Endometrial microvascular endothelial cells (primary cell): ENCODE measurements at regions not wholly inside any gene's neighbourhood (a gene's known extent, or its start where the extent isn't known, plus 50 kb on each side); places are given as distances from the start of the nearest gene placed in this dataset.

ENCODE experiments used
- in situ Hi-C: cut with HindIII; loops from 2 replicates; pipeline ENCODE4 v1.10.0; 2017; ENCODE audit warnings: low sequenced_read_pairs, low pct_unique_long_range_greater_than_20kb; ENCODE audit errors: inconsistent ontology term

DNA sequence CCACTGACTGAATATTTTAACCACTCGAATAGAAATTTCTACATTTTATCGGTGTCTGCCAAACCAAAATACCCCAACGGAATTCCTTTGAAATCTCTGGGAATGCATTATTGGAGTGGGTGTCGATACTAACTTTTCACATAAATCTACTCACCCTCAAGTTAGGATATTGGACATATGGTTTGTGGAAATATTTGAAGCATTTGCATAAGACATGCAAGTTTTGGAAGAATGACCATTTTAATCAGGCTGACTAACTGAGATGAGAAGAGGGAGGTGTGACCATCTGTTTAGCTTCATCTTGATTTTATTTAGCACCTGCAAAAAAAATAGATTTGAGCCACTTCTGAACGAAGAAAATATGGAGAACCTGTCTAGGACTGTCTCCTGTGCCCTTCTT lies 61.2 kb downstream of the KLF6 start:
- in situ Hi-C loops = no loop called here

DNA sequence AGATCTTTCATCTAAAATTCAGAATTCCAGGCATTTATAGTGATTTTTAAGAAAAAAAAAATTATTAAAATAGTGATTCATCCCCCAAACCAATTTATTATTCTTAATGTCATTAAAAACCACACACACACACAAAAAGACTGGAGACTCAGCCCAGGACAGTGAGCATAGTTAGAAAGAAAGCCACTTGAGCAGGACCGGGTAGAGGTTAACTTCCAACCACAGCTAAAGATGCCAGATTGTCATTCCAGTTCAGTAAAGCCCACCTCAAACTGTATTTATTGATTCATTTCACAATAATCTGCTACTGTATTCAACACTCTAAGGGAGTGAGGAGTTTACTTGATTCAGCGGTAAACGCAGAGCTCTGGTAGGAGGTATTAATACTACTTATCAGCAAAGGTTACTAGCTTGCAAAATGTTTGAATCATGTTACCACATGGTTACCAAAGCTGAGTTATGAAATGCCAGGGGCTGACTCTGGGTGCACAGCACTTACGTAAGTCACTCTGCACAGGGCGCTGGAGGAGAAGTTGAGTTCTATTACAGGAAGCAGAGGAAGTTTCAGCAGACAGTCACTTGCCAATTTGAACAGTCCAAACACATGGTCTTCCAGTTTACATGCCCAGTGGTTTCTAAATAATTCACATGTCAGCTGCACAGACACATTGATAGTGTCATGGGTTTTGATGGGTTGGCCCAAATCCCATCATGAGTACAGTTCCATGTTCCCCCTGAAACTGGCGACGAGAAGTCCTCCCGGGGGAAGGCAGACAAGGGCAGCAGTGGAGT lies 64.6 kb downstream of the KLF6 start:
- in situ Hi-C loops = no loop called here

DNA sequence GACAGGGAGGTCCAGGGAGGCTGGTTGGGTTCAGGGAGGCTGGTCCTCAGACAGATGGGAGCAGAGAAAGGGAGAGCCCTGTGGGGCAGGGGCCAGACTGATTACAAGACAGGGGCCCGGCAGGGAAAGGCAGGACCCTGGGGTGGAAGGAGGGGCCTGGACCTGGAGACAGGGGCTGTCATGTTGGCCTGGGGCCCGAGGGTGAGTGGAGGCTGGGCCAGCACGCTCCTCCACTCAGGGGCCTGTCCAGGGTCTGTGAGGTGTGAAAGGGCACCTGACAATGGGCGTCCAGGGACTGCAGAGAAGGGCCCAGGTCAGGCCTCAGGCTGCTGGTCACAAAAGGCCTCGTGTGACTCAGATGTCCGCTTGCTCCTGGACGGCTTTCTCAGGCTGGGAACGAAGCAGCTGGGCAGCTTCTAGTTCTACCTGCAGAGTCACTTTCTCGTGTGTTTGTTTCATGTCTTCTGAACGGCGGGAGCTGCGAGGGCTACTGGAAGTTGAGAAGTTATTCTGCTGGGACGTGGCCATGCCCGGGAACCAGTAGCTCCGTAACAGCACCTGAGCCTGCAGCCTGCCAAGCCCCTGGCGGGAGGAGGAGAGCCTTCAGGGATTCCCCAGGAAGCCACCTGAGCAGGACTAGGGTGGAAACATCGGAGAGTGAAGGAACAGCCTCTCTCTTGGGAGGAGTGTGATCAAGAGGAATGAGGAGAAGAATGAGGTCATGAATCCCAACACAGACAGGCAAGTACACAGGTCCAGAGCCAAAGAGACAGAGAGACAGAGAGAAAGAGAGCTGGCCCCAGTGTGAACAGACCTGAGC lies 65.8 kb downstream of the KLF6 start:
- in situ Hi-C loops = no loop called here

DNA sequence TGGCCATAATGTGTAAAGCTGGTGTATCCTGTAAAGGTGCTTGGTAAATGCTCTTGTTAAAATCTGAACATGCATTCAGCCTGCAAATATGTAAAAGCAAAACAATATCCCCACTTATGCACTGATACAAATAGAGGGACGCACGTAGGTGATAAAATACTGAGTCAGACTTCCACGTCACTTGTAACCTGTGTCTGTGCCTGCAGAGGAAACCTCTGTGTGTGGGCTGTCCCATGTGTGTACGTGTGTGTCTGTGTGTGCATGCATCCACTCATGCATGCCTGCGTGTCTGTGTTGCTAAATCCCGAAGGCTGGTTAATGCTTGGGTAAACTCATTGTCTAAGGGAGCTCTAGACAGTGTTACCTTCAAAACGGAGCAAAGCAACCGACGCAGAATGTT lies 68.9 kb downstream of the KLF6 start:
- in situ Hi-C loops = no loop called here

DNA sequence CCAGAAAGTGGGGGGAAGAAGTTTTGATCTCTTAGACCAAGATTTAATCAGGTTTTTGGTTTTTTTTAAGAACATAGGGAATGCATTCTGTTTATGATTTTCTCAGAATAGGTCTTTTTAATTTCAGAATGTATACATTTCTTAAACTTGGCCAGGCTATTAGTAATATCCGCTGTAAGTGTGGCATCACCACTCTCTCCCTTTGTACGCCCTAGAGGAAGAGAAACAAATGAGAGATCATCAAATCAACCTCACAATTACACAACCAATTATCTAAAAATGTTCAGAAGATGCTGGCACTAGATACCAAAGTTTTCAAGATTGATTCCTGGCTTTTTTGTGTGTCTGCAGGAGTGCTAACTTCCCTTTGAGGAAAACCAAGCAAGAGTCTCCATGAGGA lies 70.0 kb downstream of the KLF6 start:
- in situ Hi-C loops = no loop called here

DNA sequence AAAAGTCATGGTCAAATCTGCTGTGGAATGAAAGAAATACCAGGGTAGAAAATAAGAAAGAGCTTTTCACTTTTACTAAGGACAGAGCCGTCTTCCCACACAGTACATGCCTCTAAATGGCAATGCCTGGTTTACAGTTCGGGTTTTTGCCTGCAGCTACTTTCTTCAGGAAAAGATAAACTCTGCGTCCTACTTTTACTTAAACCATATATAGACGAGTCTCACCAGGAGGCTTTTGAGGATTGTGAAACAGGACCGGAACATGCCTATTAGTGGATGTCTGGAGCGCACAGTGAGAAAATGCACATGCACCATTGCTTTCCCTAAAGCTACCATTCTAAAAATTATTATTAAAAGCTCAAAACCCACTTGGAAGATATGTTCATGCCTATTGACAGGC lies 70.5 kb downstream of the KLF6 start:
- in situ Hi-C loops = no loop called here

DNA sequence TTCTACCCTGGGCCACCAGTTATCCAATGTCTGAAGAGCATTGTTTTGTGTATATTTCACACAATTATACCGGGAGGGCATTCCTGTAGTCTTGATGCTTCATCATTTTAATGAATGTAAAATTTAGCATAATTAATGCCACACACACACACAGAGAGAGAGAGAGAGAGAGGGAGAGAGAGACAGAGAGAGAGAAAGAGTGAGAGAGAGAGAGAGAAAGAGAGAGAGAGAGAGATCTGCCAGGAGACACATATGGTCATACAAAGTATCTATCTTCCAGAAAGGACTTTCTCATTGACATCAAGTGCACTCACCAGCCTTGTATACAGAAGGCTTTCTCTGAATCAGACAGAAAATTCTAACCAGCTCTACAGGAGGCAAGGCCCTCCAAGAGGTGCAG lies 72.3 kb downstream of the KLF6 start:
- in situ Hi-C loops = no loop called here

DNA sequence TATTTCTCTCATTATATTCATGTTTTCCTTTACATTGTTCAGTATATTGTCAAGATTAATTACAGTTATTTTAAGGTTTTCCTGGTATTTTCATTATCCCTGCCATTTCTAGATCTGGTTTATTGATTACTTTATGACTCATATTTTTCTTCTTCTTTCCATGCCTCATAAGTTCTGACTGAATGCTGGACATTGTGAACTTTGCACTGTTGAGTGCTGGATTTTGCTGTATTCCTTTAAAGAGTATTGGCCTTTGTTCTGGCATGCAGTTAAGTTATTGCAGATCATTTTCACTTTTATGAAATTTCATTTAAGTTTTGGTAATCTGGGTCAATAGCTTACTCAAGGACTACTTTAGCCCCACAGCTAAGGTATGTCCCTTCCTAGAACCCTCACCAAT lies 73.1 kb downstream of the KLF6 start:
- in situ Hi-C loops = no loop called here

DNA sequence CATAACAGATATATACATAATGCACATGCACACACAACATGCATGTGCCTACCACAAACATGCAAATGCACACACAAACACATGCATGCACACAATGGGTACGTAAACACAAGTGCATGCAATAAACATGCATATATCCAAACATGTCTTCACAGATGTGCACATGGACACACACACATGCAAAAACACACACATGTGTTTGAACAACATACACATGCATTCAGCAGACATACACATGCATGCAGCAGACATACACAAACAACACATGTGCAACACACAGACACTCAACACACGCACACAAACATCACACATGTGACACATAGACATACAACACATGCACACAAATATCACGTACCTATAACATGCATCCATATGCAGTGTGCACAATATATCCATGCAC lies 74.2 kb downstream of the KLF6 start:
- in situ Hi-C loops = no loop called here

DNA sequence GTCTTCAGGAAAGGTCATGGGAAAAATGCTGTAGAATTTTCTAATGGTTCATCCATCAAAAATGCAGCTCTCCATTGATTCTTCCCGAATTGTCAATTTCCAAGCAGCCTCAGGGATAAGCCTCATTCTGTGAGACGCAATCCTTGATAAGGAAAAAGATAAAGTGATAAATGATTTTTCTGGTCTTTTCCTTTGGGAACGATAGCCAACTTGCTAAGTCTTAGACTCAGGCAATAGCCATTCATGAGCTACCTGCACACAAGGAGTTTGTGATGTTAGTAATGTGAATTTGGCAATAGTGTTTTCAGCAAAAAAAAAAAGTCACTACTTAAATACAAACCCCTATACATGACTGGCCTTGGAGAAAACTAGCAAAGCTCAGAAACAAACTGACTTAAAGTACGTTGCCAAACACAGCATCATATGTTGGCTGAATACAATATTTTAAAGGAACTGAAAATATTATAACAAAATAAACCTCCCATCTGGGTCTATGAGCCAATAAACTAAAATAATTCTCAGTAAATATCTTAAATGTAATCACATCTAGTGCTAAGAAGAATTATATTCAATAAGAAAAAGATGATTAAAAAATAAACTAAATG lies 75.5 kb downstream of the KLF6 start:
- in situ Hi-C loops = no loop called here

DNA sequence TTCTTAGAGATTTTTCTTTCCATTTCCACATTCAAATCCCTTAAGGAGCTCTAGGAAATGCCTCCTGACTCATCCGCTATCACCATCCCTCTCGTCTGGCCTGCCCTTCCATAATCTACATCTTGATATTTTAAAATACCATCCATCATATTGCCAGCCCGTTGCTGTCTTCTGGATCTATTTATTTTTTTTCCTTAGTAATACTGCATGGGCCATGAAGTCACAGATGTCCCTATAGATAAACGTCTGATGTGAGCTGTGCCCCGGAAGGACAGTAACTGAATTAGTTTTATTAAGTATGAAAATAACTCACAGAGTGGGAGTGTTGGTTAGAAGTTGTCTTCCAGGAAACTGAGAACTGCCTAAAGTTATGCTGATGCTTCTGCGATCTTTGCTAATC lies 76.2 kb downstream of the KLF6 start:
- in situ Hi-C loops = no loop called here

DNA sequence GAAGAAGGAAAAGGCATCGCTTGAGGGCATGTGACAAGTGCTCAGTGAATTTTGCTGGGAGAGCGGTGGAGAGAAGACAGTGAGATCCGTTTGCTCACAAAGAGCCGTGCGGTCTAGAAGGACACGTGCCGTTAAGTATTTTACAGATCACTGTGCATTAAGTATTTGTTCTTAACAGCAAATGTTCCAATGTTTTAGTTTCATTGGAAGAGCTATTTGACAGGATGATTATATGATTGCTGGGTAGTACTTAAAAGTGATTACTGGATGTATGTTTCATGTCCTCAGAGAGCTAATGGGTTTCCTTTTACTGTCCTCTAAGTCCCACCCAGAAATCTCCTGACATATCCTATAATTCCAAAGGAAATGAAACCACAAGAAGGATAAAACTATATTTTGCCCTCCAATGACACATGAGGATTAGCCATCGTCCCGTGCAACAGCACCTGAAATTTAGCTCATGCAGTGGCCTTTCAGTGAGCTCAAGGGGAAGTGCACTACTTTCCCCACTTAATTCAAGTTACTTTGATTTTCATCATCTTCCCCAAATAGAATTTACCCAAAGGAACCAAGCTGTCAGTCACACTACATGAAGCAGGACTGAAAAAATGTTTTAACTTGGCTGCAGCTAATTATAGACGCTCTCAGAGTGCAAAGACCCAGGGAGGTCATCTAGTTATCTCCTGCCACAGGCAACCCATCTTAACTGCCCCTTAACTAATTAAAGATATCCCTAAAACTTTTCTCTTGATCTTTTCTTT lies 80.3 kb downstream of the KLF6 start:
- in situ Hi-C loops = no loop called here

DNA sequence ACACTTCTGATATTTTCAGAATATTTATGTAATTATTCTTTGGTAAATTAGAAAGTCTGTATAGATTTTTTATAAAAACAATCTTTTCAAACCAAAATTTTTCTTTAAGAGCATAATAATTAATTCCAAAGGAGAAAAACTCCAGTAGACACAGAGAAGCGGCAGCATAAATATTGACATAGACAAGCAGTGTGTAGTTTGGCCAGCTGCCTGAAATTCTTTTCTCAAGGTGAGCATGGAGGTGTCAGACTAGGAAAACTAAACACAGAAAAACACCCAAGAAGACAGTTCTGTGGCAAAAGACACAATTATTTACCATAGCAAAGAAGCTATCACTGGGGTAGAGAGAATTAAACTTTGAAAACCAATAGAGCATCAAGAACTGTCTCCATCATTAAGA lies 82.4 kb downstream of the KLF6 start:
- in situ Hi-C loops = no loop called here

DNA sequence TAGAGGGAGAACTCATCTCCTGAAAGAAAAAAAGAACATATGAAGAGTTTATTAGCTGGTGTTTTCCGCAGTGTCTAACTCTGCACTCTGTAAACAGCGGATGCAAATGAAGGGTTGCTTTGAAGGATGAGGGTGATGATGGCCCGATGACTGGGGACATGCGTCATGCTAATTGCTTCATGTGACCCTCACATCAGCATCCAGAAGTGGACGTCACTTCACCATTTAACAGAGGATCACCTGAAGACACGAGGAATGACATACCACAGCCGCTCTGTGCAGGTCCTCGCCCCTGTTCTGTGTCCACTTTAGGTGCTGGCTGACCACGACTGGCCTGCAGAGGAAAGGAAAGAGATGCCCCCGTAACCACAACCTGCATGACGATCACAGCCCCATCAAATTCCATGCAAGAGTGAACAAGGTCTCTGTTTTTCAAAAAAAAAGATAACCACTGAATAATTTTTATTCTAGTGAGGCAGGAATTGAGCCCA lies 82.9 kb downstream of the KLF6 start:
- in situ Hi-C loops = no loop called here

DNA sequence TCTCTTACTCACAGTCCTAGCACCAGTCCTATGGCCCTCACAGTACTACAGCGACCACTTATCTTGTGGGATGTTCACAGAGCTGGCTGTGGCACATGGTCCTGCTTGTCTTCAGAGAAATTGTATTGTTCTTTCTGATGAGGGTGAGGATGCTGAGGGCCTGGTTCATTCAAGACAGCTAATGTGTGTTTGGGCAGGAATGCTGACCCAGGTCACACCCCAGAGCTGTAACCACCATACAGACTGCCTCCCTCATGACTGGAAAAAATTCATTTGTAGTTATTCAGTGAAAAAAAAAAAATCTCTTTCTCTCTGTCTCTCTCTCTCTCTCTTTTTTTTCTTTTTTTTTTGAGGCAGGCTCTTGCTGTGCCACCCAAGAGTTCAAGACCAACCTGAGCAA lies 83.5 kb downstream of the KLF6 start:
- in situ Hi-C loops = no loop called here

DNA sequence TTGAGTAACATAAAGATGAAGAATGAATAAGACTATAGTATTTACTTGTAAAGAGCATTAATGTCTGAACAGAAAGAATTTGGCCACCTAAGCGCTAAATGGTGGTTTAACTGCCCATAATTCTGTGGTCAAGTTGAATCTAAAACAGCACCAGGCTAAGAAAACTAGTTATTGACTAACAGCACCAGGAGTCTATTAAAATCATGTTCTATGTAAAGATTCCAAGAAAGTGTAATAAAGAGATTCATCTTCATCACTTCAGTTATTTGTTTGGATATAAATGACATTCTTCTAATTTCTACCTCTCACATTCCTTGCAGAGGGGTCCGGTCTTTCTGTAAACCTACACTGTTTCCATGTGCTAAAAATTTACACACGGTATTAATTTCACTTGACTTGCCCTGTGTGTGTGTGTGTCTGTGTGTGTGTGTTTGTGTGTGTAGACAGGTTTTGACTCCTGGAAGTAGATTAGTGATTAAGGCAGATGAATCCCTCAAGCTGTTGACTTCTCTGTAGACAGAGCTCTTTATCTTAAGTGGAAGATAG lies 84.4 kb downstream of the KLF6 start:
- in situ Hi-C loops = no loop called here

DNA sequence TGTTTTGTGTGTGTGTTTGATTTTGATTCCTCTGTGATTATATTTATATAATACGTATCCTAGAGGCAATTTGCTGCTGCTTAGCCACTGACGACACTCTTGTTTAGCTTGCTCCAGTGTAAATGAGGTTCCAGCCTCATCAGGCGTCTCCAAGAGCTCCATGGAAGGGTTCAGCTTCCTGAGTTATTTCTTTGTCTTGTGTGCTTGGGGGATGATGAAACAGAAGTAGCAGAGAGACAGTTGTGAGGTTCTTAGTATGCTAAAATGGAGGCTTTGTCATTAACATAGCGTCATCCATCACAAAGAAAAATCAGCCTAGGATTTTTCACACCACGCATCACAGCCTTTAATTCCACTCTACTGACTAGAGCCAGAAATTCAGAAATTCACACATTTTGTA lies 85.1 kb downstream of the KLF6 start:
- in situ Hi-C loops = no loop called here

DNA sequence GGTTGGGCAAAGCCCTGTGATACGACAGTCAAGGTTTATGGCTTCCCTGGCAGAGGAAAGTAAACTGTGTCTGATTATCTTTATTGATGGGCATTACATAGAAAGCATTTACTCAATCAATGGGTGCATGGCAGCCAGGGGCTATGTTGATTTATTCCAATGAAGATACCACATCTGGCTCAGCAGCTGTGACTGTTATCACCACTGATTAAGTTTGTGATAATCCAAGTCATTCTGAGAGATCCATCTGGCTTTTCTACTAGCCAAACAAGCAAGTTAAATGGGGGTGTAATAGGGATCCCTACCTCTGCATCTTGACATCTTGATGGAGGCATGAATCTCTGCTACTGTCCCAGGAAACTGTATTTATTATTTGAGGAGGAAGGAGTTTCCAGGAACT lies 86.7 kb downstream of the KLF6 start:
- in situ Hi-C loops = no loop called here

DNA sequence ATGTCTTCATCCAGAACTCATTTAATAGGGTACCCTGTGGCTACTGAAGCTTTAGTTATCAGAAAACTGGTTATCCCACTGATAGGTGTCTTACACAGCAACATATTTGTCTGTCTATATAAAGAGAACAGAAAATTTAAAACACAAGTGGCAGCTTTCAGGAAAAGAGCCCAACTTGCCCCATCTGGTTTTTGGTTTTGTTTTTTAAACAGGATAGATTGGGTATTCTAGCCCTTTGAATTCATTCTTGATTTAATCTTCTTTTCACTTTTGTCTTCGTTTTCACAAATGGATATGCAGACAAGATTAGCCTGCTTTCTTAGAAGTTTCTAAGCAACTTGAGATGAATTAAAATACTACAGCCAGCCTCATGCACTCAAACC lies 91.3 kb downstream of the KLF6 start:
- in situ Hi-C loops = no loop called here
